ENCODE measurements at regions not wholly inside any gene's neighbourhood (a gene's known extent, or its start where the extent isn't known, plus 50 kb on each side); places are given as distances from the start of the nearest gene placed in this dataset.
"Not testable (repeated sequence)": the region's sequence is repeated elsewhere in the genome, so short reads cannot be mapped to it uniquely, and the experiment has no call there.

DNA sequence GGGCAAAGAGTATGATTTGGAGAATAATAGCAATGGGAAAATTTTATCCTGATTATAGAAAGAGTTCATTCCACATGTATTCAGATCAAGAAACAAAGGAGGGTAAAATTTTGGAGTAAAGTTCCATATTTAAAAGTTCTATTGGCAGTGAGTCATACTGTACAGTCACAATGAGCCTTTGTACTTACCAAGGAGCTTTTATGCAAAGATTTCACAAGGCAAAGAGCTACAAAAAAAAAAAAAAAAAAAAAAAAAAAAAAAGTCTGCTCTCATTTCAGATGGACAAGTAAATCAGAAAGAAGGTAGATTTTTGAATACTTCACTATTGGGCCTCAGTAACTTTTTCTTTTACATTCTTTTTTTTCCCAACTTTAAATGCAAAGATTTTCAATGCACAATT lies 1802.2 kb upstream of the PIK3C3 start:
- DNase-seq (ENCODE audit: low read depth): peak; percentile 25
- no peak overlapping the region for H3K4me3 ChIP-seq (ENCODE audit: control insufficient read depth, low read depth, low read length)
- TF ChIP-seq CTCF (conservative IDR thresholded peaks at IDR 0.05; ENCODE audit: control insufficient read depth, insufficient read depth, low read depth, low read length): no peak

GRCh38 chr18:40148960-40149359 lies 1806.1 kb upstream of the PIK3C3 start:
- H3K4me3 ChIP-seq (ENCODE audit: control insufficient read depth, low read depth, low read length): no peak overlapping the region
- TF ChIP-seq CTCF (conservative IDR thresholded peaks at IDR 0.05; ENCODE audit: control insufficient read depth, insufficient read depth, low read depth, low read length): no peak
- no peak for DNase-seq (ENCODE audit: low read depth)

GRCh38 chr18:40133253-40133652 lies 1821.8 kb upstream of the PIK3C3 start:
- no peak overlapping the region for H3K4me3 ChIP-seq (ENCODE audit: control insufficient read depth, low read depth, low read length)
- TF ChIP-seq CTCF (conservative IDR thresholded peaks at IDR 0.05; ENCODE audit: control insufficient read depth, insufficient read depth, low read depth, low read length): no peak
- no peak for DNase-seq (ENCODE audit: low read depth)

- not testable (repeated sequence) for H3K4me3 ChIP-seq (ENCODE audit: control insufficient read depth, low read depth, low read length); DNase-seq (ENCODE audit: low read depth)
Observed at GRCh38 chr18:40132438-40132837, 1822.6 kb upstream of the PIK3C3 start.

- peak; percentile 54 for DNase-seq (ENCODE audit: low read depth)
- no peak for TF ChIP-seq CTCF (conservative IDR thresholded peaks at IDR 0.05; ENCODE audit: control insufficient read depth, insufficient read depth, low read depth, low read length)
- no peak overlapping the region for H3K4me3 ChIP-seq (ENCODE audit: control insufficient read depth, low read depth, low read length)
Observed at GRCh38 chr18:40124107-40124506, 1830.9 kb upstream of the PIK3C3 start.

- no peak for TF ChIP-seq CTCF (conservative IDR thresholded peaks at IDR 0.05; ENCODE audit: control insufficient read depth, insufficient read depth, low read depth, low read length)
- DNase-seq (ENCODE audit: low read depth): no peak
Observed at GRCh38 chr18:40120796-40121391, 1834.1 kb upstream of the PIK3C3 start.

DNA sequence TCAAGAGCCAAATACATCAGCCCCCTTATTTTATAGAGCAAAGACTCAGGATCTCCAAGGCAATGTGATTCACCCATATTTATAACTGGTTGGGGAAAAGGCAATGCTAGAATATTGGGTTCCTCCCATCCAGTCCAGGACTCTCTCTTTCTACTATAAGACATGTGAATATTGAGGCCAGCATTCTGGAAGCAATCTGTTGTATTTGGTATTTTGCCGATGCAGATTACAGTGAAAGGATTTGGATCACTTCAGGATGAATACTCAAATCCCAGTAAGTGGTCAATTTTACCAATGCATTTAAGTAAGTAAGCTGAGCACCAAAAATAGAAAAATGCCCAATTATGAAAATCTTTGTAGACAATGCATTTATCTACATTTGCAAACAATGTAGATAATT lies 1834.7 kb upstream of the PIK3C3 start:
- no peak overlapping the region for H3K4me3 ChIP-seq (ENCODE audit: control insufficient read depth, low read depth, low read length)
- no peak for DNase-seq (ENCODE audit: low read depth)
- TF ChIP-seq CTCF (conservative IDR thresholded peaks at IDR 0.05; ENCODE audit: control insufficient read depth, insufficient read depth, low read depth, low read length): no peak

More at GRCh38 chr18:40120796-40121391, 1834.1 kb upstream of the PIK3C3 start:
- H3K4me3 ChIP-seq (ENCODE audit: control insufficient read depth, low read depth, low read length): no peak overlapping the region

- not testable (repeated sequence) for H3K4me3 ChIP-seq (ENCODE audit: control insufficient read depth, low read depth, low read length); DNase-seq (ENCODE audit: low read depth)
Observed at GRCh38 chr18:40119581-40119980, 1835.5 kb upstream of the PIK3C3 start.

All from fibroblast of mammary gland (primary cell).